Endothelial cell of umbilical vein (primary cell): ENCODE measurements at regions not wholly inside any gene's neighbourhood (a gene's known extent, or its start where the extent isn't known, plus 50 kb on each side); places are given as distances from the start of the nearest gene placed in this dataset.

Experiments used
- EZH2 ChIP-seq: IDR thresholded peaks from 2 replicates; pipeline ENCODE4 v1.6.1; 2012; ENCODE audit warnings: borderline replicate concordance, low read depth, mild to moderate bottlenecking, moderate library complexity, low read length, inconsistent platforms; ENCODE audit not compliant: severe bottlenecking
- POLR2A ChIP-seq: IDR thresholded peaks from 2 replicates; pipeline ENCODE4 v1.6.1; 2012; ENCODE audit warnings: low read depth, mild to moderate bottlenecking, control low read depth, low read length

GRCh38 chr16:73869126-73869525, 427.5 kb upstream of the PSMD7 start:
- TF ChIP-seq POLR2A (no peak), EZH2 (no peak)
